ENCODE measurements at regions not wholly inside any gene's neighbourhood (a gene's known extent, or its start where the extent isn't known, plus 50 kb on each side); places are given as distances from the start of the nearest gene placed in this dataset.

- H3K4me1 Mint-ChIP-seq = no peaks in the 10 kb centered on the region
- H3K27me3 Mint-ChIP-seq = peaks cover 67% of the 10 kb centered on the region
- DNase-seq (no peak), ATAC-seq (no peak)
- no peak overlapping the region for H3K4me3 Mint-ChIP-seq
- H3K9me3 ChIP-seq (ENCODE audit: control insufficient read depth, low read length, poor library complexity, severe bottlenecking) = no peaks in the 10 kb centered on the region
- H3K27ac Mint-ChIP-seq = no peak overlapping the region
- peaks cover 2% of the 10 kb centered on the region for H3K36me3 Mint-ChIP-seq (ENCODE audit: low read depth)
Measured at GRCh38 chr17:6243186-6243585, 173.0 kb downstream of the WSCD1 start.

- Mint-ChIP-seq H3K27ac (no peak overlapping the region), H3K27me3 (peaks cover 59% of the 10 kb centered on the region), H3K36me3 (ENCODE audit: low read depth) (peaks cover 2% of the 10 kb centered on the region), H3K4me3 (no peak overlapping the region), H3K4me1 (no peaks in the 10 kb centered on the region)
- DNase-seq (no peak), ATAC-seq (no peak)
- no peaks in the 10 kb centered on the region for H3K9me3 ChIP-seq (ENCODE audit: control insufficient read depth, low read length, poor library complexity, severe bottlenecking)
Measured at GRCh38 chr17:6241996-6242395, 171.8 kb downstream of the WSCD1 start.

- Mint-ChIP-seq H3K36me3 (ENCODE audit: low read depth) (peaks cover 2% of the 10 kb centered on the region), H3K27ac (no peak overlapping the region), H3K4me3 (no peak overlapping the region), H3K27me3 (peaks cover 53% of the 10 kb centered on the region), H3K4me1 (no peaks in the 10 kb centered on the region)
- no peak for DNase-seq
- H3K9me3 ChIP-seq (ENCODE audit: control insufficient read depth, low read length, poor library complexity, severe bottlenecking) = no peaks in the 10 kb centered on the region
- ATAC-seq = no peak
Measured at GRCh38 chr17:6241381-6241780, 171.2 kb downstream of the WSCD1 start.

- Mint-ChIP-seq H3K4me1 (peaks cover 2% of the 10 kb centered on the region), H3K27ac (no peak overlapping the region), H3K27me3 (peaks cover 50% of the 10 kb centered on the region), H3K36me3 (ENCODE audit: low read depth) (peaks cover 2% of the 10 kb centered on the region), H3K4me3 (no peak overlapping the region)
- DNase-seq (no peak), ATAC-seq (no peak)
- no peaks in the 10 kb centered on the region for H3K9me3 ChIP-seq (ENCODE audit: control insufficient read depth, low read length, poor library complexity, severe bottlenecking)
Measured at GRCh38 chr17:6240601-6241000, 170.4 kb downstream of the WSCD1 start.

- peaks cover 2% of the 10 kb centered on the region for H3K36me3 Mint-ChIP-seq (ENCODE audit: low read depth)
- H3K4me1 Mint-ChIP-seq = peaks cover 2% of the 10 kb centered on the region
- ATAC-seq (no peak), DNase-seq (no peak)
- H3K27me3 Mint-ChIP-seq = peaks cover 48% of the 10 kb centered on the region
- no peak overlapping the region for H3K27ac Mint-ChIP-seq
- no peaks in the 10 kb centered on the region for H3K9me3 ChIP-seq (ENCODE audit: control insufficient read depth, low read length, poor library complexity, severe bottlenecking)
- H3K4me3 Mint-ChIP-seq = no peak overlapping the region
Measured at GRCh38 chr17:6240001-6240400, 169.8 kb downstream of the WSCD1 start.

- Mint-ChIP-seq H3K36me3 (ENCODE audit: low read depth) (peaks cover 2% of the 10 kb centered on the region), H3K27me3 (peaks cover 47% of the 10 kb centered on the region), H3K27ac (no peak overlapping the region), H3K4me1 (peaks cover 2% of the 10 kb centered on the region), H3K4me3 (no peak overlapping the region)
- ATAC-seq (no peak), DNase-seq (no peak)
- H3K9me3 ChIP-seq (ENCODE audit: control insufficient read depth, low read length, poor library complexity, severe bottlenecking) = no peaks in the 10 kb centered on the region
Measured at GRCh38 chr17:6239241-6239798, 169.1 kb downstream of the WSCD1 start.

GRCh38 chr17:6233856-6234255 is 163.7 kb downstream of the WSCD1 start:
- Mint-ChIP-seq H3K4me3 (no peak overlapping the region), H3K27me3 (peaks cover 10% of the 10 kb centered on the region), H3K4me1 (peaks cover 2% of the 10 kb centered on the region), H3K27ac (no peak overlapping the region), H3K36me3 (ENCODE audit: low read depth) (no peaks in the 10 kb centered on the region)
- H3K9me3 ChIP-seq (ENCODE audit: control insufficient read depth, low read length, poor library complexity, severe bottlenecking) = no peaks in the 10 kb centered on the region
- no peak for DNase-seq
- ATAC-seq = no peak

- Mint-ChIP-seq H3K36me3 (ENCODE audit: low read depth) (no peaks in the 10 kb centered on the region), H3K4me1 (peaks cover 2% of the 10 kb centered on the region), H3K27ac (no peak overlapping the region), H3K27me3 (peaks cover 8% of the 10 kb centered on the region), H3K4me3 (no peak overlapping the region)
- no peak for ATAC-seq
- no peak for DNase-seq
- H3K9me3 ChIP-seq (ENCODE audit: control insufficient read depth, low read length, poor library complexity, severe bottlenecking) = no peaks in the 10 kb centered on the region
Measured at GRCh38 chr17:6233339-6233738, 163.2 kb downstream of the WSCD1 start.

- ATAC-seq (no peak), DNase-seq (no peak)
- Mint-ChIP-seq H3K27me3 (peaks cover 5% of the 10 kb centered on the region), H3K4me1 (peaks cover 2% of the 10 kb centered on the region), H3K27ac (no peak overlapping the region), H3K4me3 (no peak overlapping the region), H3K36me3 (ENCODE audit: low read depth) (no peaks in the 10 kb centered on the region)
- no peaks in the 10 kb centered on the region for H3K9me3 ChIP-seq (ENCODE audit: control insufficient read depth, low read length, poor library complexity, severe bottlenecking)
Measured at GRCh38 chr17:6232732-6233101, 162.5 kb downstream of the WSCD1 start.

- Mint-ChIP-seq H3K27me3 (peaks cover 5% of the 10 kb centered on the region), H3K4me1 (peaks cover 2% of the 10 kb centered on the region), H3K4me3 (no peak overlapping the region), H3K36me3 (ENCODE audit: low read depth) (no peaks in the 10 kb centered on the region), H3K27ac (no peak overlapping the region)
- DNase-seq (no peak), ATAC-seq (no peak)
- no peaks in the 10 kb centered on the region for H3K9me3 ChIP-seq (ENCODE audit: control insufficient read depth, low read length, poor library complexity, severe bottlenecking)
Measured at GRCh38 chr17:6231886-6232731, 161.9 kb downstream of the WSCD1 start.

GRCh38 chr17:6231465-6231864 is 161.3 kb downstream of the WSCD1 start:
- Mint-ChIP-seq H3K27ac (no peak overlapping the region), H3K4me1 (peaks cover 2% of the 10 kb centered on the region), H3K27me3 (peaks cover 5% of the 10 kb centered on the region), H3K36me3 (ENCODE audit: low read depth) (no peaks in the 10 kb centered on the region), H3K4me3 (no peak overlapping the region)
- DNase-seq (no peak), ATAC-seq (no peak)
- H3K9me3 ChIP-seq (ENCODE audit: control insufficient read depth, low read length, poor library complexity, severe bottlenecking) = no peaks in the 10 kb centered on the region

- H3K9me3 ChIP-seq (ENCODE audit: control insufficient read depth, low read length, poor library complexity, severe bottlenecking) = no peaks in the 10 kb centered on the region
- Mint-ChIP-seq H3K4me1 (no peaks in the 10 kb centered on the region), H3K36me3 (ENCODE audit: low read depth) (peaks cover 2% of the 10 kb centered on the region), H3K4me3 (no peak overlapping the region), H3K27ac (no peak overlapping the region), H3K27me3 (peaks cover 40% of the 10 kb centered on the region)
- DNase-seq (no peak), ATAC-seq (no peak)
Measured at GRCh38 chr17:6218333-6218732, 148.2 kb downstream of the WSCD1 start.

GRCh38 chr17:6215071-6216035 is 145.2 kb downstream of the WSCD1 start:
- H3K4me1 Mint-ChIP-seq = no peaks in the 10 kb centered on the region

More at GRCh38 chr17:6215071-6216035, 145.2 kb downstream of the WSCD1 start:
- ATAC-seq = no peak
- Mint-ChIP-seq H3K4me3 (no peak overlapping the region), H3K27me3 (peaks cover 62% of the 10 kb centered on the region), H3K27ac (no peak overlapping the region), H3K36me3 (ENCODE audit: low read depth) (peaks cover 2% of the 10 kb centered on the region)
- no peak for DNase-seq
- no peaks in the 10 kb centered on the region for H3K9me3 ChIP-seq (ENCODE audit: control insufficient read depth, low read length, poor library complexity, severe bottlenecking)

Data from T-helper 17 cell (primary cell).